WTC11 (cell line): ENCODE measurements at regions not wholly inside any gene's neighbourhood (a gene's known extent, or its start where the extent isn't known, plus 50 kb on each side); places are given as distances from the start of the nearest gene placed in this dataset.

Experiments
- CREB1 ChIP-seq: sonication (generic); formaldehyde crosslinking; IDR thresholded peaks from 2 replicates; pipeline ENCODE4 v1.8.0; 2023; ENCODE audit warnings: mild to moderate bottlenecking, missing genetic modification reagents
- HMGA2 ChIP-seq: fragments of 250-450 bp; sonication (Bioruptor Pico); IDR thresholded peaks from 2 replicates; pipeline ENCODE4 v1.4.0; 2021; ENCODE audit warnings: mild to moderate bottlenecking, moderate library complexity
- SOX15 ChIP-seq: fragments of 250-450 bp; sonication (Bioruptor Pico); IDR thresholded peaks from 2 replicates; pipeline ENCODE4 v1.9.0; 2021; ENCODE audit warnings: mild to moderate bottlenecking
- TCF7 ChIP-seq: sonication (generic); formaldehyde crosslinking; IDR thresholded peaks from 2 replicates; pipeline ENCODE4 v1.8.0; 2022; ENCODE audit warnings: mild to moderate bottlenecking, low read depth, missing genetic modification reagents, moderate library complexity
- TF ChIP-seq, protein P1 (sequence below): sonication (generic); formaldehyde crosslinking; conservative IDR thresholded peaks from 2 replicates; pipeline ENCODE4 v1.8.1; 2023; ENCODE audit warnings: mild to moderate bottlenecking, low read depth, missing genetic modification reagents, moderate library complexity
- TF ChIP-seq, protein P2 (sequence below): sonication (generic); formaldehyde crosslinking; IDR thresholded peaks from 2 replicates; pipeline ENCODE4 v1.8.1; 2023; ENCODE audit warnings: mild to moderate bottlenecking, missing genetic modification reagents, moderate library complexity
- TF ChIP-seq, protein P3 (sequence below): fragments of 200-600 bp; IDR thresholded peaks from 2 replicates; pipeline ENCODE4 v1.8.0; 2022; ENCODE audit warnings: antibody characterized with exemption
- TF ChIP-seq, protein P4 (sequence below): sonication (generic); formaldehyde crosslinking; IDR thresholded peaks from 2 replicates; pipeline ENCODE4 v1.8.1; 2023; ENCODE audit warnings: mild to moderate bottlenecking, missing genetic modification reagents, borderline replicate concordance
- TF ChIP-seq, protein P5 (sequence below): sonication (generic); formaldehyde crosslinking; IDR thresholded peaks from 2 replicates; pipeline ENCODE4 v1.8.0; 2022; ENCODE audit warnings: mild to moderate bottlenecking, missing genetic modification reagents
- TF ChIP-seq, protein P6 (sequence below): sonication (generic); formaldehyde crosslinking; IDR thresholded peaks from 2 replicates; pipeline ENCODE4 v1.8.1; 2023; ENCODE audit warnings: mild to moderate bottlenecking, missing genetic modification reagents, moderate library complexity

DNA sequence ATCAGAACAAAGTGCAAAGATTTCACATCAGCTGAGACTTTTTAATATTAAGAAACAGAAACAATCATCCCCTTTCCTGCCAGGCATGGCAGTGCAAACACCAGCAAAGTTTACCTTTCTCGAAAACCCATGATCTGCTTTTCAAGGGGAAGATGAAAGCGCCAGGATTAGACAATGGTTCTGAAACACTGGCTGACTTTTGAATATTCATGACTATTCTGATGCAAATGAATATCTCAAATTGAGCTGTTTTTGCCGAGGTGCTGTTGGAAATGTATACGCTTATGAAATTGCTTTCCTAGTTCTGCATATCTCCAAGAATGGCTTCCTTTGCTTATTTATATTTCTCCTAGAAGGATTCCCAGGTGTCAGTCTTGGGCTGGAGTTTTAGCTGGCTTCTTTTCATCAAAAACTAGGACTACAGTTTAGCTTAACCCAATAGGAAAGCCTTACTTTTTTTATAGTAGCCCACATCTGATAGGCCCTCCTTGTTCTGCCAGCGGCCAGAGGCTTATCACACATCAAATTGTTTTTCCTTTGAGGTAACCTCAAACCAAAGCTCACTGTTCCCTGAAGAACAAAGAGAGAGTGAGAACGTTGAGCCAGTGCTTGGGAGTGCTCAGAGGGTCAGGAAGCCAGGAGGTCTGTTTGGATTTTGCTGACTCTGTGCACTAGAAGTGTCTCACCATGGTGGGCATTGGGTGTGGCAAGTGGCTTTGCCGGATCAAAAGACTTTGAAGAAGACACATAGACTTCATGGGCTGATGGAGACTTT, 74.0 kb upstream of the PLCL2 start:
- TF ChIP-seq, protein P1, sequence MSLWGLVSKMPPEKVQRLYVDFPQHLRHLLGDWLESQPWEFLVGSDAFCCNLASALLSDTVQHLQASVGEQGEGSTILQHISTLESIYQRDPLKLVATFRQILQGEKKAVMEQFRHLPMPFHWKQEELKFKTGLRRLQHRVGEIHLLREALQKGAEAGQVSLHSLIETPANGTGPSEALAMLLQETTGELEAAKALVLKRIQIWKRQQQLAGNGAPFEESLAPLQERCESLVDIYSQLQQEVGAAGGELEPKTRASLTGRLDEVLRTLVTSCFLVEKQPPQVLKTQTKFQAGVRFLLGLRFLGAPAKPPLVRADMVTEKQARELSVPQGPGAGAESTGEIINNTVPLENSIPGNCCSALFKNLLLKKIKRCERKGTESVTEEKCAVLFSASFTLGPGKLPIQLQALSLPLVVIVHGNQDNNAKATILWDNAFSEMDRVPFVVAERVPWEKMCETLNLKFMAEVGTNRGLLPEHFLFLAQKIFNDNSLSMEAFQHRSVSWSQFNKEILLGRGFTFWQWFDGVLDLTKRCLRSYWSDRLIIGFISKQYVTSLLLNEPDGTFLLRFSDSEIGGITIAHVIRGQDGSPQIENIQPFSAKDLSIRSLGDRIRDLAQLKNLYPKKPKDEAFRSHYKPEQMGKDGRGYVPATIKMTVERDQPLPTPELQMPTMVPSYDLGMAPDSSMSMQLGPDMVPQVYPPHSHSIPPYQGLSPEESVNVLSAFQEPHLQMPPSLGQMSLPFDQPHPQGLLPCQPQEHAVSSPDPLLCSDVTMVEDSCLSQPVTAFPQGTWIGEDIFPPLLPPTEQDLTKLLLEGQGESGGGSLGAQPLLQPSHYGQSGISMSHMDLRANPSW (CRISPR knock-in tag), result no peak
- TF ChIP-seq, protein P2, sequence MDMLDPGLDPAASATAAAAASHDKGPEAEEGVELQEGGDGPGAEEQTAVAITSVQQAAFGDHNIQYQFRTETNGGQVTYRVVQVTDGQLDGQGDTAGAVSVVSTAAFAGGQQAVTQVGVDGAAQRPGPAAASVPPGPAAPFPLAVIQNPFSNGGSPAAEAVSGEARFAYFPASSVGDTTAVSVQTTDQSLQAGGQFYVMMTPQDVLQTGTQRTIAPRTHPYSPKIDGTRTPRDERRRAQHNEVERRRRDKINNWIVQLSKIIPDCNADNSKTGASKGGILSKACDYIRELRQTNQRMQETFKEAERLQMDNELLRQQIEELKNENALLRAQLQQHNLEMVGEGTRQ (CRISPR knock-in tag), result no peak
- no peak for TF ChIP-seq HMGA2 (CRISPR knock-in tag)
- no peak for TF ChIP-seq TCF7 (CRISPR knock-in tag)
- TF ChIP-seq CREB1 (CRISPR knock-in tag), result no peak
- TF ChIP-seq, protein P3, sequence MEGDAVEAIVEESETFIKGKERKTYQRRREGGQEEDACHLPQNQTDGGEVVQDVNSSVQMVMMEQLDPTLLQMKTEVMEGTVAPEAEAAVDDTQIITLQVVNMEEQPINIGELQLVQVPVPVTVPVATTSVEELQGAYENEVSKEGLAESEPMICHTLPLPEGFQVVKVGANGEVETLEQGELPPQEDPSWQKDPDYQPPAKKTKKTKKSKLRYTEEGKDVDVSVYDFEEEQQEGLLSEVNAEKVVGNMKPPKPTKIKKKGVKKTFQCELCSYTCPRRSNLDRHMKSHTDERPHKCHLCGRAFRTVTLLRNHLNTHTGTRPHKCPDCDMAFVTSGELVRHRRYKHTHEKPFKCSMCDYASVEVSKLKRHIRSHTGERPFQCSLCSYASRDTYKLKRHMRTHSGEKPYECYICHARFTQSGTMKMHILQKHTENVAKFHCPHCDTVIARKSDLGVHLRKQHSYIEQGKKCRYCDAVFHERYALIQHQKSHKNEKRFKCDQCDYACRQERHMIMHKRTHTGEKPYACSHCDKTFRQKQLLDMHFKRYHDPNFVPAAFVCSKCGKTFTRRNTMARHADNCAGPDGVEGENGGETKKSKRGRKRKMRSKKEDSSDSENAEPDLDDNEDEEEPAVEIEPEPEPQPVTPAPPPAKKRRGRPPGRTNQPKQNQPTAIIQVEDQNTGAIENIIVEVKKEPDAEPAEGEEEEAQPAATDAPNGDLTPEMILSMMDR, result no peak
- TF ChIP-seq, protein P4, sequence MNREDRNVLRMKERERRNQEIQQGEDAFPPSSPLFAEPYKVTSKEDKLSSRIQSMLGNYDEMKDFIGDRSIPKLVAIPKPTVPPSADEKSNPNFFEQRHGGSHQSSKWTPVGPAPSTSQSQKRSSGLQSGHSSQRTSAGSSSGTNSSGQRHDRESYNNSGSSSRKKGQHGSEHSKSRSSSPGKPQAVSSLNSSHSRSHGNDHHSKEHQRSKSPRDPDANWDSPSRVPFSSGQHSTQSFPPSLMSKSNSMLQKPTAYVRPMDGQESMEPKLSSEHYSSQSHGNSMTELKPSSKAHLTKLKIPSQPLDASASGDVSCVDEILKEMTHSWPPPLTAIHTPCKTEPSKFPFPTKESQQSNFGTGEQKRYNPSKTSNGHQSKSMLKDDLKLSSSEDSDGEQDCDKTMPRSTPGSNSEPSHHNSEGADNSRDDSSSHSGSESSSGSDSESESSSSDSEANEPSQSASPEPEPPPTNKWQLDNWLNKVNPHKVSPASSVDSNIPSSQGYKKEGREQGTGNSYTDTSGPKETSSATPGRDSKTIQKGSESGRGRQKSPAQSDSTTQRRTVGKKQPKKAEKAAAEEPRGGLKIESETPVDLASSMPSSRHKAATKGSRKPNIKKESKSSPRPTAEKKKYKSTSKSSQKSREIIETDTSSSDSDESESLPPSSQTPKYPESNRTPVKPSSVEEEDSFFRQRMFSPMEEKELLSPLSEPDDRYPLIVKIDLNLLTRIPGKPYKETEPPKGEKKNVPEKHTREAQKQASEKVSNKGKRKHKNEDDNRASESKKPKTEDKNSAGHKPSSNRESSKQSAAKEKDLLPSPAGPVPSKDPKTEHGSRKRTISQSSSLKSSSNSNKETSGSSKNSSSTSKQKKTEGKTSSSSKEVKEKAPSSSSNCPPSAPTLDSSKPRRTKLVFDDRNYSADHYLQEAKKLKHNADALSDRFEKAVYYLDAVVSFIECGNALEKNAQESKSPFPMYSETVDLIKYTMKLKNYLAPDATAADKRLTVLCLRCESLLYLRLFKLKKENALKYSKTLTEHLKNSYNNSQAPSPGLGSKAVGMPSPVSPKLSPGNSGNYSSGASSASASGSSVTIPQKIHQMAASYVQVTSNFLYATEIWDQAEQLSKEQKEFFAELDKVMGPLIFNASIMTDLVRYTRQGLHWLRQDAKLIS (CRISPR knock-in tag), result no peak
- no peak for TF ChIP-seq SOX15 (CRISPR knock-in tag)
- TF ChIP-seq, protein P5, sequence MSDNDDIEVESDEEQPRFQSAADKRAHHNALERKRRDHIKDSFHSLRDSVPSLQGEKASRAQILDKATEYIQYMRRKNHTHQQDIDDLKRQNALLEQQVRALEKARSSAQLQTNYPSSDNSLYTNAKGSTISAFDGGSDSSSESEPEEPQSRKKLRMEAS (CRISPR knock-in tag), result no peak
- TF ChIP-seq, protein P6, sequence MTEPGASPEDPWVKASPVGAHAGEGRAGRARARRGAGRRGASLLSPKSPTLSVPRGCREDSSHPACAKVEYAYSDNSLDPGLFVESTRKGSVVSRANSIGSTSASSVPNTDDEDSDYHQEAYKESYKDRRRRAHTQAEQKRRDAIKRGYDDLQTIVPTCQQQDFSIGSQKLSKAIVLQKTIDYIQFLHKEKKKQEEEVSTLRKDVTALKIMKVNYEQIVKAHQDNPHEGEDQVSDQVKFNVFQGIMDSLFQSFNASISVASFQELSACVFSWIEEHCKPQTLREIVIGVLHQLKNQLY (CRISPR knock-in tag), result no peak
